GM06990 (cell line): ENCODE measurements at regions not wholly inside any gene's neighbourhood (a gene's known extent, or its start where the extent isn't known, plus 50 kb on each side); places are given as distances from the start of the nearest gene placed in this dataset.

Experiments used
- DNase-seq: peaks from one replicate; pipeline ENCODE4 v3.0.0-alpha.2; 2011; ENCODE audit not compliant: insufficient read length; ENCODE audit errors: extremely low read depth
- H3K27me3 ChIP-seq: replicated peaks from 2 replicates; pipeline ENCODE4 v1.6.0; 2011; ENCODE audit warnings: low read length; ENCODE audit not compliant: control insufficient read depth, insufficient read depth
- H3K36me3 ChIP-seq: 2 replicates; pipeline ENCODE4 v1.5.1; 2011; ENCODE audit warnings: low read length; ENCODE audit not compliant: control insufficient read depth, insufficient read depth
- H3K4me3 ChIP-seq: replicated peaks from 2 replicates; pipeline ENCODE4 v1.5.1; 2011; ENCODE audit warnings: low read depth, mild to moderate bottlenecking, control low read depth, low read length
- TF ChIP-seq, protein P1 (sequence below): IDR thresholded peaks from 2 replicates; pipeline ENCODE4 v1.5.1; 2011; ENCODE audit warnings: low read length, control low read depth, mild to moderate bottlenecking, inconsistent platforms; ENCODE audit not compliant: insufficient read depth, poor library complexity, severe bottlenecking

DNA sequence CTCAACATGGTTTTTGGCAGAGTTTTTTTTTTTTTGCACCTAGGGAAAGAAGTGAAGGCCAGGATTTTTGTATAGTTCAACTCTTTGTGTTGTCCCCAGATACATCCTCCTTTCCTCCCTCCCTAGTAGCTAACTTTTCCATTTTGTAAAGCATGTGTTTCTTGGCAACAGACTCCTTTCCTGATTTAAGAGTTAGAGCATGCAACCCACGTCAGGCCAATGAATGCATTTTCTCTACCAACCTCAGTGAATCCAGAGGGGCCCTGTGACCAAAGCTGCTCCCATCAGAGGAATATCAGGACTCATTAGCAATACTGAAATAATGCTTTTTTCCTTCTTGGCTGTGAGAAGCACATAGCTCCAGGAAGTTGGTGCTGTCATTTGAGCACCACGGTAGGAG lies 287.2 kb downstream of the LMO4 start:
- DNase-seq: no peak
- no peaks in the 10 kb centered on the region for H3K36me3 ChIP-seq
- no peak overlapping the region for H3K4me3 ChIP-seq
- TF ChIP-seq, protein P1, sequence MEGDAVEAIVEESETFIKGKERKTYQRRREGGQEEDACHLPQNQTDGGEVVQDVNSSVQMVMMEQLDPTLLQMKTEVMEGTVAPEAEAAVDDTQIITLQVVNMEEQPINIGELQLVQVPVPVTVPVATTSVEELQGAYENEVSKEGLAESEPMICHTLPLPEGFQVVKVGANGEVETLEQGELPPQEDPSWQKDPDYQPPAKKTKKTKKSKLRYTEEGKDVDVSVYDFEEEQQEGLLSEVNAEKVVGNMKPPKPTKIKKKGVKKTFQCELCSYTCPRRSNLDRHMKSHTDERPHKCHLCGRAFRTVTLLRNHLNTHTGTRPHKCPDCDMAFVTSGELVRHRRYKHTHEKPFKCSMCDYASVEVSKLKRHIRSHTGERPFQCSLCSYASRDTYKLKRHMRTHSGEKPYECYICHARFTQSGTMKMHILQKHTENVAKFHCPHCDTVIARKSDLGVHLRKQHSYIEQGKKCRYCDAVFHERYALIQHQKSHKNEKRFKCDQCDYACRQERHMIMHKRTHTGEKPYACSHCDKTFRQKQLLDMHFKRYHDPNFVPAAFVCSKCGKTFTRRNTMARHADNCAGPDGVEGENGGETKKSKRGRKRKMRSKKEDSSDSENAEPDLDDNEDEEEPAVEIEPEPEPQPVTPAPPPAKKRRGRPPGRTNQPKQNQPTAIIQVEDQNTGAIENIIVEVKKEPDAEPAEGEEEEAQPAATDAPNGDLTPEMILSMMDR: no peak
- no peaks in the 10 kb centered on the region for H3K27me3 ChIP-seq

DNA sequence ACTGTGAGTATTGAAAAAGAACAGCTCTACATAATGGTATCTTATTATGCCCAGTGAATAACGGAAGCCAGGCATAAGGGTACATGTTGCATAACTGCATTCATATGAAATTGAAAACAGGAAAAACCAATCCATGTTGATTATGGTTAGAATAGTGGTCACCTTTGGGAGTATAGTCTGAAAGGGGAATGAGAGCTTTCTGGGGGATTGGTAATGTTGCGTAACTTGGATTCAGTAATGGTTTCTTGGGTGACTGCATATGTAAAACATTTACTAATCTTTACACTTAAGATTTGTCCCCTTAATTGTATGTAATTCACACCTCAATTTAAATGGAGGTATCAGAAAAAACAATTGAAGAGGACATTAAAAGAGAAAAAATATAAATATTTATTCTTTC lies 292.1 kb downstream of the LMO4 start:
- TF ChIP-seq, protein P1: no peak
- no peaks in the 10 kb centered on the region for H3K27me3 ChIP-seq
- DNase-seq: no peak
- no peak overlapping the region for H3K4me3 ChIP-seq
- H3K36me3 ChIP-seq: no peaks in the 10 kb centered on the region

DNA sequence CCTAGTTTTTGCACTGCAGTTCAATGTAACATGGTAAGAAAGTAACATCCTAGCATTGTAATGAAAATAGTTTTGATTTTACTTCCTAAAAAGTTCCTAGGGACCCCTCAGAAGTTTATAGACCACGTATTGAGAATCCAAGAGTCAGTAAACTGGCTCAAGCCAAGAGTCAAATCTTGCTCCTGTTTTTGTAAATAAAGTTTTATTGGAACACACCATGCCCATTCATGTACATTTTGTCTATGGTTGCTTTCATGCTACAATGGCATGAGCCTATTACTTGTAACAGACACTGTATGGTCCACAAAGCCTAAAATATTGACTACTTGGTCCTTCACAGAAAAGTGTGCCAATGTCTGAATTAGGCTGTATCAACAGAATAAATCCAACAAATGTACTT lies 301.0 kb downstream of the LMO4 start:
- TF ChIP-seq, protein P1: no peak
- no peak overlapping the region for H3K4me3 ChIP-seq
- H3K36me3 ChIP-seq: no peaks in the 10 kb centered on the region
- DNase-seq: no peak
- no peaks in the 10 kb centered on the region for H3K27me3 ChIP-seq

DNA sequence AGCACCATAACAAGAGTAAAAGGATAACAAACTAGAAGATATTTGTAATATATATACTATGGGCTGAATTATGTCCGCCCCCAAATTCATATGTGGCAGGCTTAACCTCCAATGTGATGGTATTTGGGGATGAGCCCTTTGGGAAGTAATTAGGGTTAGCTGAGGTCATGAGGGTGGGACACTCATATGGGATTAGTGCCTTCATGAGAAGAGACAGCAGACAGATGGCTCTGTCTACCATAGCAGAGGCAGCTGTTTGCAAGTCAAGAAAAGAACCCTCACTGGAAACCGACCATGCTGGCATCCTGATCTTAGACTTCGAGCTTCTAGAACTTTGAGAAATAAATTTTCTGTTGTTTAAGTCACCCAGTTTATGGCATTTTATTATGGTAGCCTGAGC lies 303.6 kb downstream of the LMO4 start:
- Histone ChIP-seq H3K36me3 (no peaks in the 10 kb centered on the region), H3K4me3 (no peak overlapping the region), H3K27me3 (no peaks in the 10 kb centered on the region)
- TF ChIP-seq, protein P1: no peak
- no peak for DNase-seq

DNA sequence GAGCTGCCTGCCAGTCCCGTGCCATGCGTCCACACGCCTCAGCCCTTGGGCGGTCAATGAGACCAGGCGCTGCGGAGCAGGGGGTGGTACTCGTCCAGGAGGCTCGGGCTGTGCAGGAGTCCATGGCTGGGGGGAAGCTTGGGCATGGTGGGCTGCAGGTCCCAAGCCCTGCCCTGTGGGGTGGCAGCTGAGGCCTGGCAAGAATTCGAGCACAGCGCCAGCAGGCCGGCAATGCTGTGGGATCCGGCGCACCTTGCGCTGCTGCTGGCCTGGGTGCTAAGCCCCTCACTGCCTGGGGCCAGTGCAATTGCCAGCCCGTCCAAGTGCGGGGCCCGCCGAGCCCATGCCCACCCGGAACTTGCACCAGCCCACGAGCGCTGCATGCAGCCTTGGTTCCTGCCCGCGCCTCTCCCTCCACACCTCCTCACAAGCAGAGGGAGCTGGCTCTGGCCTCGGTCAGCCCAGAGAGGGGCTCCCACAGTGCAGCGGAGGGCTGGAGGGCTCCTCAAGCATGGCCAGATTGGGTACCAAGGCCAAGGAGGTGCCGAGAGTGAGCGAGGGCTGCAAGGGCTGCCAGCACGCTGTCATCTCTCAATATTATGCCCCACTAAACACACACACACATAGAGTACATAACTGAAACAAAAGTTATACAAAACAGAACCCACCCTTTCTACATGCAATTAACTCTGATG lies 307.7 kb downstream of the LMO4 start:
- TF ChIP-seq, protein P1: no peak
- no peak for DNase-seq
- Histone ChIP-seq H3K36me3 (no peaks in the 10 kb centered on the region), H3K27me3 (no peaks in the 10 kb centered on the region), H3K4me3 (no peak overlapping the region)

DNA sequence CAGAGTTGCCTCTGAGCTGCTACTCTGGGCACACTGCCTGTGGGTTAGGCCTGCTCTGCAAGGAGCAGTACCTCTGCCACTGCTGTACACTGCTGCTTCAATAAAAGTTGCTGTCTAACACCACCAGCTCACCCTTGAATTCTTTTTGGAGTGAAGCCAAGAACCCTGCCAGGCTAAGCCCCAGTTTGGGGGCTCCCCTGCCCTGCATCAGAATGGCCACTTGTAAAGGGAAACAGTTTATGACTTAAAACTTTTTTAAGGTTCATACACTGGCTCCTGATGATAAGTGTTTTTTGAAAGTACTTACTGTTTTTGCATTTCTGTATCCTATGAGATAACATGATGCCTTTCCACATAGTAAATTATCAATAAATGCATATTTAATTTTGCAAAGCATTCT lies 310.0 kb downstream of the LMO4 start:
- TF ChIP-seq, protein P1: no peak
- DNase-seq: no peak

More for the DNA sequence above, 310.0 kb downstream of the LMO4 start:
- H3K36me3 ChIP-seq: no peaks in the 10 kb centered on the region
- no peak overlapping the region for H3K4me3 ChIP-seq
- H3K27me3 ChIP-seq: no peaks in the 10 kb centered on the region
